ENCODE measurements at regions not wholly inside any gene's neighbourhood (a gene's known extent, or its start where the extent isn't known, plus 50 kb on each side); places are given as distances from the start of the nearest gene placed in this dataset.

DNA sequence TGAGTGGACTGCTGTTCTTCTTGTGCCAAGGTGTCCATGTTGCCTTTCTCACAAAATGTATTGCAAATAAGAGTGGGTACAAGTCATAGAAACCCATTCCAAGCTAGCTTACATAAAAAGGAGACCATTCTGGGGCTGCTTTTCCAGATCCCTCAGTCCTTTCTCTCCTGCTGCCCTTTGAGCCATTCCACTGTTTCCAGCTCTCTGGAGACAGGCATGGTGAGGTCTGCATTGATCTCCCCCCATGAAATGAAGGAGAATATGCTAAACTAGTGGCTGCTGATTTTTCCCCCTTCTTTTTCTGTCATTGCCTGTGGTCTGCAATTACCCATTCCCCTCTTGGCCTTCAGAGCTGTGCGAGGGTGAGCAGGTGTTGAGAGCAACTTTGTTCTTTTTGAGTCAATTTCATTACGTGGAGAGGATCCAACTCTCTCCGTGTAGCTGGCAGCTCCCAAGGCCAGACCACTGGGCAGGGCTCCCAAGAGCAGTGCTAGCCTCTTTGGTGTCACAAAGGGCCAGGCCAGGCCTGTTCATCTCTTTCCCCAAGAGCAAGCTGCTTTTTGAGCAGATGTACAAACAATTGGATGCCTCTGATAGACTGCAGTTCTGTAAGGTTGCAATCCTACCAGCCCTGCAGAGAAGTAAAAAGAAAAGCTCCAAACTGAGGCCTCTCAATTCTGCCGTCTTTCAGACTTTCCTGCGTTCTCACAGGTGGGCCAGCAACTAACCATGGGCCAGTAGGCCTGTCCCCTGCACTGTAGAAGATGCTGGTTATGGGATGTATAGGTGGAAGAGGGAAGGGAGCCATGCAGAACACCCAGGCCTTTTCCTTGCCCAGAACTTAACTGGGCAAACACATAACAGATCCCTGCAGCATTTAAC, 96.1 kb upstream of the ARMC2 start:
- TF ChIP-seq, protein P1, sequence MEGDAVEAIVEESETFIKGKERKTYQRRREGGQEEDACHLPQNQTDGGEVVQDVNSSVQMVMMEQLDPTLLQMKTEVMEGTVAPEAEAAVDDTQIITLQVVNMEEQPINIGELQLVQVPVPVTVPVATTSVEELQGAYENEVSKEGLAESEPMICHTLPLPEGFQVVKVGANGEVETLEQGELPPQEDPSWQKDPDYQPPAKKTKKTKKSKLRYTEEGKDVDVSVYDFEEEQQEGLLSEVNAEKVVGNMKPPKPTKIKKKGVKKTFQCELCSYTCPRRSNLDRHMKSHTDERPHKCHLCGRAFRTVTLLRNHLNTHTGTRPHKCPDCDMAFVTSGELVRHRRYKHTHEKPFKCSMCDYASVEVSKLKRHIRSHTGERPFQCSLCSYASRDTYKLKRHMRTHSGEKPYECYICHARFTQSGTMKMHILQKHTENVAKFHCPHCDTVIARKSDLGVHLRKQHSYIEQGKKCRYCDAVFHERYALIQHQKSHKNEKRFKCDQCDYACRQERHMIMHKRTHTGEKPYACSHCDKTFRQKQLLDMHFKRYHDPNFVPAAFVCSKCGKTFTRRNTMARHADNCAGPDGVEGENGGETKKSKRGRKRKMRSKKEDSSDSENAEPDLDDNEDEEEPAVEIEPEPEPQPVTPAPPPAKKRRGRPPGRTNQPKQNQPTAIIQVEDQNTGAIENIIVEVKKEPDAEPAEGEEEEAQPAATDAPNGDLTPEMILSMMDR (IDR thresholded peaks at IDR 0.05): no peak
- TF ChIP-seq POLR2AphosphoS5 (IDR thresholded peaks at IDR 0.05) (no peak), POLR2A (IDR thresholded peaks at IDR 0.05) (no peak), EP300 (IDR thresholded peaks at IDR 0.05) (no peak)

All from stomach (tissue), 4 donors.